ENCODE measurements at regions not wholly inside any gene's neighbourhood (a gene's known extent, or its start where the extent isn't known, plus 50 kb on each side); places are given as distances from the start of the nearest gene placed in this dataset.
A peak's percentile ranks its signal among the peaks of the same experiment; 100 is the strongest.

DNA sequence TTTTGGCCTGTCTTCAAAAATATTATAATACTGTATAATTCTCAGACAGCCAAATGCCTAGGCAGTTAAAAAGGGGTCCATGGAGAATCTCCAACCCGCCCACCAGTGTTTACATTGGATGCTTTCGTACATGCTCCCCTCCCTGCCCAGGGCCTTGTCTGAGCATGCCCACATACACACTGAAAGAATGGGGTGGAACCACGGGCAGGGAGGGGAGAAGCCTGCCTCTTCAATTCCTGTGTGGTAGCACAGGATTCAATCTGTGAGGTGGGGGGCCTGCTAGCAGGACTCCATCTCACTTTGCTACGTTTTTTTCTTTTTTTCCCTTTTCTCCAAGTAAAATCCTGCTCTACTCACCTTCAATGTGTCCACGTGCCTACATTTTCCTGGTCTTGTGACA, 314.7 kb upstream of the GRAMD2B start:
- H3K4me3 ChIP-seq (ENCODE audit: low read depth, low read length): no peak overlapping the region
- DNase-seq (ENCODE audit: low read depth): no peak
- TF ChIP-seq, protein P1, sequence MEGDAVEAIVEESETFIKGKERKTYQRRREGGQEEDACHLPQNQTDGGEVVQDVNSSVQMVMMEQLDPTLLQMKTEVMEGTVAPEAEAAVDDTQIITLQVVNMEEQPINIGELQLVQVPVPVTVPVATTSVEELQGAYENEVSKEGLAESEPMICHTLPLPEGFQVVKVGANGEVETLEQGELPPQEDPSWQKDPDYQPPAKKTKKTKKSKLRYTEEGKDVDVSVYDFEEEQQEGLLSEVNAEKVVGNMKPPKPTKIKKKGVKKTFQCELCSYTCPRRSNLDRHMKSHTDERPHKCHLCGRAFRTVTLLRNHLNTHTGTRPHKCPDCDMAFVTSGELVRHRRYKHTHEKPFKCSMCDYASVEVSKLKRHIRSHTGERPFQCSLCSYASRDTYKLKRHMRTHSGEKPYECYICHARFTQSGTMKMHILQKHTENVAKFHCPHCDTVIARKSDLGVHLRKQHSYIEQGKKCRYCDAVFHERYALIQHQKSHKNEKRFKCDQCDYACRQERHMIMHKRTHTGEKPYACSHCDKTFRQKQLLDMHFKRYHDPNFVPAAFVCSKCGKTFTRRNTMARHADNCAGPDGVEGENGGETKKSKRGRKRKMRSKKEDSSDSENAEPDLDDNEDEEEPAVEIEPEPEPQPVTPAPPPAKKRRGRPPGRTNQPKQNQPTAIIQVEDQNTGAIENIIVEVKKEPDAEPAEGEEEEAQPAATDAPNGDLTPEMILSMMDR (IDR thresholded peaks at IDR 0.05; ENCODE audit: insufficient read depth, low read length): no peak

DNA sequence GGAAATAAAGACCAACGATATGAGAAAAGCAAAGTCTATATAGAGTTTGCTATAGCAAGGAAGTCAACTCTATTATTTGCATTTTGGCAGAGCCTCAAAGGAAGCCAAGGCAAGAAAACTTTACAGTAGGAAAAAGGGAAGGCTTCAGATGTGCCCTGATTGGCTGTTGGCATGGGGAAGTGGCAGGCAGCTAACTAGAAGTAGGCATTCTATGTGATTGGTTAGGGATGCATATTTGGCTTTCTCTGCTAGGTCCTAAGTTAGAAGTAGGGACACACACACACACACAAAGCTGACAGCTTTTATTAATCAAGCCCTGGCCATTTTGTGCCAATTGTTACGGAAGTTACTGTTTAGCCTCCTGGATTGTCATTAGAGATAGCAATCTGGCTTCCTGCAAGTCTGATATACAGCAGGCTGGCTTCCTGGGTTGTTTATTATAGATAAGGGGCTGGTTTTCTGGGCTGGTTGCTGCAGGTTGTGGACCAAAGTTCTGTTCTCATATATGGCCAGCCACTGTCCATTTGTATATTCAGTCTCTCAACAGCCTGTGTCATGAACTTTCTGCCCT, 308.1 kb upstream of the GRAMD2B start:
- H3K4me3 ChIP-seq (ENCODE audit: low read depth, low read length): no peak overlapping the region
- TF ChIP-seq, protein P1 (IDR thresholded peaks at IDR 0.05; ENCODE audit: insufficient read depth, low read length): no peak
- DNase-seq (ENCODE audit: low read depth): peak; percentile 20

DNA sequence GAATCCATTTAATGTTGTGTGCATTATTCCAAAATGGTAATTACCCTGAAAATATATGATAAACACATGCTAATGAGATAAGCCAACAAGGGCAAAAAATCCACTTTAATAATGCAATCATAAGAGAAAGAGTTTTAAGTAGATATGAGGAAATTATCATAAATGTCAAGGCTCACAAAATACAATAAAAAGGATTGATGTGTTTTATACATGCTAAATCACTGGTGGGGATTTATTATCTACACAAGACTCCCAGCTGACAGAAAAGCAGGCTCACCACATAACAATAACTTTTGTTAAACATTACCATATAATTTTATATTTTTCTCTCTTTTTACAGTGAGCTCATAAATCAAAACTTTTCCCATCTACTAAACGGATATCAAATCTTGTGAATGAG, 306.2 kb upstream of the GRAMD2B start:
- TF ChIP-seq, protein P1 (IDR thresholded peaks at IDR 0.05; ENCODE audit: insufficient read depth, low read length): no peak
- no peak for DNase-seq (ENCODE audit: low read depth)
- no peak overlapping the region for H3K4me3 ChIP-seq (ENCODE audit: low read depth, low read length)

DNA sequence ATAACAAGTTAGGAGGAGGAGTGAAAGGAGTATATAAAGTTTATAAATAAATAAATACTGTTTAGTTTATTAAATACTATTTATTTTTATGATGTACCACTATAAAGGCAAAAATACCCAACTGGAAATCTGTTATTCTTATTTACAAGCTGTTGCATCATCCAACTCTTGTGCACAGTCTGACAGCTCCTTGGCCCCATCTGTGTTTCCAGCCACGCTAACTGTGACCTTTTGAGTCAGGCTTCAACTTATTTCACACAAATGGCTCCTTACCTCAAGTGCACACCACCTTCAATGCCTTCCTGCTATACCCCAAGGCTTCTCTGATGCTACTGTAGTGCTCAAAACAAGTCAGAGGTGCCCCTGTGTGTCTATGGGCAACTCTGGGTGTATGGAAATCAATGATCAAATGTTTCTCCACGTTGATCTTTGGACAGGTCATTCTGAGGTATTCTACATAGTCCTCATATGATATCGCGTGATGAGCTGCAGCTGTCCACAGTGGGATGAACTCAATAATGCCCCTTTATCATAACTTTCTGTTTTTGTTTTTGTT, 303.2 kb upstream of the GRAMD2B start:
- peak; percentile 78 for DNase-seq (ENCODE audit: low read depth)
- no peak overlapping the region for H3K4me3 ChIP-seq (ENCODE audit: low read depth, low read length)
- TF ChIP-seq, protein P1 (IDR thresholded peaks at IDR 0.05; ENCODE audit: insufficient read depth, low read length): no peak

DNA sequence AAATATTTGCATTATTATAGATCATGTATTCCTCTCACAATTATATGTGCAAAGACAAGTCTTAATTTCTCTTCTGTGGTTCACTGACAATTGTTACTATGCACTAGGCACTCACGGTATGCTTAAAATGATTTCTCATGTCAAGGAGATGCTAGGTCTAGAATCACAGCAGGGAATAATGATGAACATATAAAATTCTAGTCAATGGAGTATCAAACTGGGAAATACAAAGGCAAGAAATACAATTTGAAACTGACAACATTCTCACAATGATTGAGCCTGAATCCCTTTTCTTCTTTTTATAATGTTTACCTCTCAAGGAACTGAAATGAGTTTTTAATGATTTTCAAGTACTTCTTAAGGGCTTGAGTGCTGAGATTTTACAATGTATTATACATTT, 302.3 kb upstream of the GRAMD2B start:
- no peak overlapping the region for H3K4me3 ChIP-seq (ENCODE audit: low read depth, low read length)
- DNase-seq (ENCODE audit: low read depth): no peak
- TF ChIP-seq, protein P1 (IDR thresholded peaks at IDR 0.05; ENCODE audit: insufficient read depth, low read length): no peak

DNA sequence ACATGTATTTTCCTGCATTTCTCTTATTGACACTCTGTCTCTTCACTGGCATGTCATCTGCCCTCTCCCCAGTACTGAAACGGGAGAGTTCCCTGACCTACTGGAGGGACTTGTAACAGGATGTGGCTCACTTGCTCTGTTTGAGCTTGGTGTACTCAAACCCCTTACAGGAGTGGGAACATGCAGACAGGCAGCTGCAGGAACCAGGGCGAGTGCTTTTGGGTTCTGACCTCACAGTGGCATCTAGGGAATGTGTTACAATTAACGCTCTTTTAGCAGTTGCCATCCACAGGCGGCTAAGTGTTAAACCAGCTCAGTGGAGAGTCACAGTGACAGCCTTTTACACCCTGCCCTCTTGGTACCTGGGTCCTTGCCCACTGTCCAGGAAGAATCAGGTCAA, 300.3 kb upstream of the GRAMD2B start:
- no peak overlapping the region for H3K4me3 ChIP-seq (ENCODE audit: low read depth, low read length)
- TF ChIP-seq, protein P1 (IDR thresholded peaks at IDR 0.05; ENCODE audit: insufficient read depth, low read length): no peak
- no peak for DNase-seq (ENCODE audit: low read depth)
